AG04449 (cell line): ENCODE measurements at regions not wholly inside any gene's neighbourhood (a gene's known extent, or its start where the extent isn't known, plus 50 kb on each side); places are given as distances from the start of the nearest gene placed in this dataset.

ENCODE experiments used
- CTCF ChIA-PET: fragments of 350-600 bp; formaldehyde crosslinking; extraction: SDS; loops from one replicate; lab custom pipeline; 2021; ENCODE audit warnings: antibody characterized with exemption; lab: Yijun Ruan, JAX
- POLR2A ChIA-PET: fragments of 400-600, 350-600 bp; formaldehyde crosslinking; extraction: SDS; loops from one replicate; lab custom pipeline; 2020; ENCODE audit warnings: antibody characterized with exemption, inconsistent platforms; lab: Yijun Ruan, JAX
- DNase-seq: peaks from one replicate; pipeline ENCODE4 v3.0.0-alpha.2; 2010; ENCODE audit warnings: low read depth, low spot score
- H3K4me3 ChIP-seq: 2 replicates; pipeline ENCODE4 v1.5.1; 2011; ENCODE audit warnings: low read depth, mild to moderate bottlenecking, control low read depth, low read length
- CTCF ChIP-seq: IDR thresholded peaks from one replicate; pipeline ENCODE4 v1.5.1; 2011; ENCODE audit warnings: mild to moderate bottlenecking, moderate library complexity, low read length, control low read depth, inconsistent platforms; ENCODE audit not compliant: insufficient read depth; ENCODE audit errors: missing control alignments

GRCh38 chr15:70225416-70225815 lies 127.7 kb upstream of the TLE3 start:
- CTCF ChIA-PET = interaction anchor here (1.0 kb wide), 1 partner anchor 13 kb away, joined by 3 read pairs; no protein-coding TSS in a partner anchor
- POLR2A ChIA-PET = no interaction called here
- no peak for DNase-seq

GRCh38 chr15:70222606-70223005 lies 124.9 kb upstream of the TLE3 start:
- TF ChIP-seq CTCF = no peak
- H3K4me3 ChIP-seq = no peak overlapping the region
- DNase-seq = no peak
- ChIA-PET POLR2A (no interaction called here), CTCF (no interaction called here)

More at GRCh38 chr15:70225416-70225815, 127.7 kb upstream of the TLE3 start:
- no peak overlapping the region for H3K4me3 ChIP-seq
- no peak for TF ChIP-seq CTCF

GRCh38 chr15:70220490-70221096 lies 122.9 kb upstream of the TLE3 start:
- TF ChIP-seq CTCF = no peak
- POLR2A ChIA-PET = no interaction called here
- DNase-seq = no peak
- H3K4me3 ChIP-seq = no peak overlapping the region
- CTCF ChIA-PET = interaction anchor here (1.2 kb wide), 1 partner anchor 14 kb away, joined by 4 read pairs; no protein-coding TSS in a partner anchor

- POLR2A ChIA-PET = no interaction called here
- TF ChIP-seq CTCF = no peak
- CTCF ChIA-PET = no interaction called here
- DNase-seq = no peak
- H3K4me3 ChIP-seq = no peak overlapping the region
Measured at GRCh38 chr15:70219966-70220365, 122.2 kb upstream of the TLE3 start.

GRCh38 chr15:70219256-70219895 lies 121.7 kb upstream of the TLE3 start:
- POLR2A ChIA-PET = no interaction called here
- no peak for TF ChIP-seq CTCF
- no peak for DNase-seq
- CTCF ChIA-PET = no interaction called here
- H3K4me3 ChIP-seq = no peak overlapping the region
